ENCODE measurements at regions not wholly inside any gene's neighbourhood (a gene's known extent, or its start where the extent isn't known, plus 50 kb on each side); places are given as distances from the start of the nearest gene placed in this dataset.
A peak's percentile ranks its signal among the peaks of the same experiment; 100 is the strongest.

DNA sequence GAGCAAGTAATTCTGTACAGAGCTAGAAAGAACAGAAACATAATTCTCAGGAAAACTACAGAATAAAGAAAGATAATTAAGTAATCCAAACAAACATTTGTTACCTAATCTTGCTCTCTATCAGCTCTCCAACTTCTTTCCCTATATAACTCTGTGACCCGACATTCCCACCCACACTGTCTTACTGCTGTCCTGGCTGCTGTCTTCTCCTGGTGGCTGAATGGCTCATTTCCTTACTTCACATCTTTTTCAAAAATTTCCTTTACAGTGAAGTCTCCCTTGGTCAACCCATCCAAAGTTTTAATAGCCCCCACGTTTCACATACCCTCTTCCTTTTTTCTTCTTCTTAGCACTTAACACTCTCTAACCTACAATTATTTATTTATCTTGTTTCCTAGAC is 64.0 kb downstream of the HYCC1 start:
- intact Hi-C loops (cut with DNase I), result loop anchor here in 4 of 10 donors (5.0 to 10.0 kb wide), 3 partner anchors 65 to 95 kb away; partner anchors contain the start of gene HYCC1 (in 1 of the 4)
- DNase-seq (no peak), ATAC-seq (peak in 2 of 8 donors; percentile 33 to 49)
- no peak overlapping the region for H3K4me3 ChIP-seq
- H3K36me3 ChIP-seq, result peaks cover 0 to 22% (median 0%) of the 10 kb centered on the region in 9 donors
- WGBS, 2 donors, result 39 to 44% methylated on average over 2 of the region's 2 CpGs
- H3K27me3 ChIP-seq, result no peaks in the 10 kb centered on the region
- no peak overlapping the region for H3K27ac ChIP-seq
- no peaks in the 10 kb centered on the region for H3K9me3 ChIP-seq
- peaks cover 0 to 9% (median 5%) of the 10 kb centered on the region in 9 donors for H3K4me1 ChIP-seq
- TF ChIP-seq, protein P1, sequence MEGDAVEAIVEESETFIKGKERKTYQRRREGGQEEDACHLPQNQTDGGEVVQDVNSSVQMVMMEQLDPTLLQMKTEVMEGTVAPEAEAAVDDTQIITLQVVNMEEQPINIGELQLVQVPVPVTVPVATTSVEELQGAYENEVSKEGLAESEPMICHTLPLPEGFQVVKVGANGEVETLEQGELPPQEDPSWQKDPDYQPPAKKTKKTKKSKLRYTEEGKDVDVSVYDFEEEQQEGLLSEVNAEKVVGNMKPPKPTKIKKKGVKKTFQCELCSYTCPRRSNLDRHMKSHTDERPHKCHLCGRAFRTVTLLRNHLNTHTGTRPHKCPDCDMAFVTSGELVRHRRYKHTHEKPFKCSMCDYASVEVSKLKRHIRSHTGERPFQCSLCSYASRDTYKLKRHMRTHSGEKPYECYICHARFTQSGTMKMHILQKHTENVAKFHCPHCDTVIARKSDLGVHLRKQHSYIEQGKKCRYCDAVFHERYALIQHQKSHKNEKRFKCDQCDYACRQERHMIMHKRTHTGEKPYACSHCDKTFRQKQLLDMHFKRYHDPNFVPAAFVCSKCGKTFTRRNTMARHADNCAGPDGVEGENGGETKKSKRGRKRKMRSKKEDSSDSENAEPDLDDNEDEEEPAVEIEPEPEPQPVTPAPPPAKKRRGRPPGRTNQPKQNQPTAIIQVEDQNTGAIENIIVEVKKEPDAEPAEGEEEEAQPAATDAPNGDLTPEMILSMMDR (IDR thresholded peaks at IDR 0.05), result peak in 4 of 9 donors; percentile 10 to 31 (median 22)

DNA sequence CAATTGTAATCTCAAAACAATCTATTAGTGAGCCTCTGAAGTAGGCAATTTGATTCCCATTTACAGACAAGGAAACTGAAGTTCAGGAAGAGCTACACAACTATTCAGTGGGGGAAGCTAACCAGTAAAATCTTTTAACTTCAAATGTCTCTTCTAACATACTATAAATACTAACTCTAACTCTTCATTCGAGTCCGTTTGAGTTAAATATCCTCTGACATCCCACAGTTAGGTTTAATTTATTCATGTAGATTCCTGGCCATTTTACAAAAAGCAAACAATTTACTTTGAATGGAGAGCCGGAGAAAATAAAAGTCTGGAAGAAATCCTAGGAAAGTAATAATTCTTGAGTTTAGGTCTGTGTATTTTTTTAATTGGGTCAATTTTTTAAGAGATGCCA is 64.7 kb downstream of the HYCC1 start:
- no peak for ATAC-seq
- peaks cover 0 to 9% (median 5%) of the 10 kb centered on the region in 9 donors for H3K4me1 ChIP-seq
- H3K4me3 ChIP-seq, result no peak overlapping the region
- no peak for DNase-seq
- WGBS, 2 donors, result 56 to 68% methylated on average over 3 of the region's 3 CpGs
- intact Hi-C loops (cut with DNase I), result loop anchor here in 1 of 10 donors (5.0 kb wide), 1 partner anchor 92 kb away; no protein-coding TSS in a partner anchor
- H3K9me3 ChIP-seq, result no peaks in the 10 kb centered on the region
- TF ChIP-seq, protein P1 (IDR thresholded peaks at IDR 0.05), result no peak
- peaks cover 0 to 28% (median 0%) of the 10 kb centered on the region in 9 donors for H3K36me3 ChIP-seq
- no peak overlapping the region for H3K27ac ChIP-seq
- H3K27me3 ChIP-seq, result no peaks in the 10 kb centered on the region

DNA sequence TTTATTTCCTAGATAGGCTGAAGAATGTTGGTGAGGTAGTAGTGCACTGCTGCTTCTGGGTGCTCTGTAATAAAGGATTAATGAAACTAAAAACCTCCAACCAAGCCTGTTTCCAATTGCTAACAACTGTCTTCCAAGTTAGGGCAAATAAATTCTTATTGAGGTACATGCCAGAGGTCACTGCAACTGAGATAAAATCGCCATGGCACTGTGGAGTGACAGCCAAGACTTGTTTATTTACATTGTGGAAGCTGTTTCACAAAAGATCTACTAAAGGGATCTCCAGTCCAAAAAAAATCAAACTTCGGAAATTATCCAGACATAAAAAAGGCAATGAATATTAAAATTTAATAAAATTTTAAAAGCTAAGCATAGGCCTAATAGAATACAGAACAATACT is 65.2 kb downstream of the HYCC1 start:
- Histone ChIP-seq H3K4me3 (no peak overlapping the region), H3K9me3 (no peaks in the 10 kb centered on the region), H3K27me3 (no peaks in the 10 kb centered on the region), H3K4me1 (peaks cover 0 to 9% (median 5%) of the 10 kb centered on the region in 9 donors), H3K27ac (no peak overlapping the region), H3K36me3 (peaks cover 0 to 31% (median 0%) of the 10 kb centered on the region in 9 donors)
- DNase-seq, result no peak
- 39 to 58% methylated on average over 2 of the region's 2 CpGs for WGBS, 2 donors
- TF ChIP-seq, protein P1 (IDR thresholded peaks at IDR 0.05), result no peak
- peak in 1 of 8 donors; percentile 14 for ATAC-seq
- intact Hi-C loops (cut with DNase I), result loop anchor here in 1 of 10 donors (5.0 kb wide), 1 partner anchor 91 kb away; no protein-coding TSS in a partner anchor

DNA sequence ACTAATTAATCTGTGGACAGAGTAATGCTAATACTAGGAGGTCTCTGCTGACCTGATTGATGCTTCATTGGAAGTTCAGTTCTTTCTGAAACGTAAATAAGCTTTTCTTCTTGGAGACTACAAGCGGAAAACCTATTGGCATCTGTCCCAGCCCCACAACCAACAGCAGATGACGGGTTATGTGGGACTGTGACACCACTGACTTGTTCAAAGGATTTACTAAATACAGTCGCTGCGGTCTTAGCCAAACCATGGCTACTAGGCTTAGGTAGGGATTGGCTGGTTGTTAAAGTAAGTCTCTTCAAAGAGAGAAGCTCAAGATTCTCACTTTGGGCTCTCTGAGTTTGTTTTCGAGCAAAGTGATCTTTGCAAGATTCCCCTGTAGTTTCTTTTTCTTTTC is 68.3 kb downstream of the HYCC1 start:
- no peaks in the 10 kb centered on the region for H3K27me3 ChIP-seq
- no peak overlapping the region for H3K4me3 ChIP-seq
- H3K36me3 ChIP-seq, result peaks cover 0 to 36% (median 0%) of the 10 kb centered on the region in 9 donors
- peaks cover 0 to 9% (median 5%) of the 10 kb centered on the region in 9 donors for H3K4me1 ChIP-seq
- H3K9me3 ChIP-seq, result no peaks in the 10 kb centered on the region
- intact Hi-C loops (cut with DNase I), result loop anchor here in 1 of 10 donors (5.0 kb wide), 1 partner anchor 88 kb away; no protein-coding TSS in a partner anchor
- ATAC-seq (no peak), DNase-seq (peak in 1 of 2 donors; percentile 14)
- TF ChIP-seq, protein P1 (IDR thresholded peaks at IDR 0.05), result no peak
- WGBS, 2 donors, result 79 to 83% methylated on average over 6 of the region's 6 CpGs
- no peak overlapping the region for H3K27ac ChIP-seq
